Karpas-422 (cell line): ENCODE measurements at regions not wholly inside any gene's neighbourhood (a gene's known extent, or its start where the extent isn't known, plus 50 kb on each side); places are given as distances from the start of the nearest gene placed in this dataset.
A peak's percentile ranks its signal among the peaks of the same experiment; 100 is the strongest.

Source experiments
- DNase-seq: peaks from one replicate; pipeline ENCODE4 v3.0.0-alpha.2; 2015
- H2AFZ ChIP-seq: fragments of 200-600 bp; sonication (generic); 2 replicates; pipeline ENCODE4 v1.6.1; 2014; ENCODE audit warnings: antibody characterized with exemption, low read length, mixed read lengths
- H3K27ac ChIP-seq: fragments of 200-600 bp; sonication (generic); 2 replicates; pipeline ENCODE4 v1.5.1; 2014; ENCODE audit warnings: mild to moderate bottlenecking, low read length, moderate library complexity
- H3K27me3 ChIP-seq: fragments of 200-600 bp; sonication (generic); 2 replicates; pipeline ENCODE4 v1.6.1; 2014; ENCODE audit warnings: low read length, mixed read lengths
- H3K36me3 ChIP-seq: fragments of 200-600 bp; sonication (generic); 2 replicates; pipeline ENCODE4 v1.6.1; 2014; ENCODE audit warnings: low read length, mixed read lengths; ENCODE audit not compliant: insufficient read depth
- H3K4me1 ChIP-seq: fragments of 200-600 bp; sonication (generic); 2 replicates; pipeline ENCODE4 v1.6.1; 2014; ENCODE audit warnings: mild to moderate bottlenecking, low read length, mixed read lengths
- H3K4me2 ChIP-seq: fragments of 200-600 bp; sonication (generic); 2 replicates; pipeline ENCODE4 v1.6.1; 2014; ENCODE audit warnings: low read length, low read depth, mild to moderate bottlenecking; ENCODE audit not compliant: poor library complexity, severe bottlenecking
- H3K4me3 ChIP-seq: fragments of 200-600 bp; sonication (generic); 2 replicates; pipeline ENCODE4 v1.5.1; 2014; ENCODE audit warnings: mild to moderate bottlenecking, antibody characterized with exemption, low read length, mixed read lengths
- H3K79me2 ChIP-seq: fragments of 200-600 bp; sonication (generic); 2 replicates; pipeline ENCODE4 v1.6.1; 2014; ENCODE audit warnings: mild to moderate bottlenecking, low read length, mixed read lengths
- H3K9ac ChIP-seq: fragments of 200-600 bp; sonication (generic); 2 replicates; pipeline ENCODE4 v1.6.0; 2014; ENCODE audit warnings: low read length
- H3K9me2 ChIP-seq: fragments of 200-600 bp; sonication (generic), shearing (Covaris generic); replicated peaks from 2 replicates; pipeline ENCODE4 v1.6.0; 2014; ENCODE audit warnings: mild to moderate bottlenecking, low read length, moderate library complexity; ENCODE audit not compliant: insufficient read depth
- H3K9me3 ChIP-seq: fragments of 300-700, 200-600 bp; sonication (generic); 2 replicates; pipeline ENCODE4 v1.6.1; 2014; ENCODE audit warnings: low read length, mixed read lengths
- H4K20me1 ChIP-seq: fragments of 200-600 bp; sonication (generic); 2 replicates; pipeline ENCODE4 v1.6.1; 2014; ENCODE audit warnings: mild to moderate bottlenecking, antibody characterized with exemption, low read length, low read depth; ENCODE audit not compliant: insufficient read depth

GRCh38 chr7:67711706-67712105 is 715.1 kb downstream of the TYW1 start:
- no peak overlapping the region for H2AFZ ChIP-seq
- no peaks in the 10 kb centered on the region for H4K20me1 ChIP-seq
- no peaks in the 10 kb centered on the region for H3K9me2 ChIP-seq
- H3K27ac ChIP-seq: no peak overlapping the region
- H3K4me3 ChIP-seq: no peak overlapping the region
- no peaks in the 10 kb centered on the region for H3K36me3 ChIP-seq
- no peak for DNase-seq
- no peaks in the 10 kb centered on the region for H3K9me3 ChIP-seq
- no peaks in the 10 kb centered on the region for H3K79me2 ChIP-seq
- no peak overlapping the region for H3K4me2 ChIP-seq
- no peaks in the 10 kb centered on the region; the same call in 1 of the 2 replicates for H3K27me3 ChIP-seq
- no peak overlapping the region for H3K9ac ChIP-seq
- H3K4me1 ChIP-seq: no peaks in the 10 kb centered on the region

- DNase-seq: no peak
- H4K20me1 ChIP-seq: no peaks in the 10 kb centered on the region
- H3K4me3 ChIP-seq: no peak overlapping the region
- no peak overlapping the region for H3K9ac ChIP-seq
- no peaks in the 10 kb centered on the region; the same call in 1 of the 2 replicates for H3K27me3 ChIP-seq
- H3K4me2 ChIP-seq: no peak overlapping the region
- H3K36me3 ChIP-seq: no peaks in the 10 kb centered on the region
- no peaks in the 10 kb centered on the region for H3K79me2 ChIP-seq
- no peak overlapping the region for H3K27ac ChIP-seq
- no peaks in the 10 kb centered on the region for H3K9me3 ChIP-seq
- no peaks in the 10 kb centered on the region for H3K4me1 ChIP-seq
- H3K9me2 ChIP-seq: no peaks in the 10 kb centered on the region
- H2AFZ ChIP-seq: no peak overlapping the region
Observed at GRCh38 chr7:67713451-67714056, 716.9 kb downstream of the TYW1 start.

GRCh38 chr7:67716729-67717128 is 720.1 kb downstream of the TYW1 start:
- DNase-seq: peak; percentile 58
- no peak overlapping the region for H3K4me3 ChIP-seq

GRCh38 chr7:67723591-67723990 is 727.0 kb downstream of the TYW1 start:
- no peaks in the 10 kb centered on the region for H3K9me3 ChIP-seq
- no peak overlapping the region for H3K4me3 ChIP-seq
- no peak overlapping the region for H3K4me2 ChIP-seq
- DNase-seq: no peak
- no peaks in the 10 kb centered on the region for H3K9me2 ChIP-seq
- no peak overlapping the region for H3K9ac ChIP-seq
- H4K20me1 ChIP-seq: no peaks in the 10 kb centered on the region
- no peaks in the 10 kb centered on the region for H3K36me3 ChIP-seq
- no peak overlapping the region for H2AFZ ChIP-seq
- H3K79me2 ChIP-seq: no peaks in the 10 kb centered on the region
- no peak overlapping the region for H3K27ac ChIP-seq
- no peaks in the 10 kb centered on the region for H3K4me1 ChIP-seq
- H3K27me3 ChIP-seq: no peaks in the 10 kb centered on the region

More at GRCh38 chr7:67716729-67717128, 720.1 kb downstream of the TYW1 start:
- Histone ChIP-seq H3K4me1 (no peaks in the 10 kb centered on the region), H3K9me2 (no peaks in the 10 kb centered on the region), H2AFZ (no peak overlapping the region), H3K9ac (no peak overlapping the region), H4K20me1 (no peaks in the 10 kb centered on the region), H3K36me3 (no peaks in the 10 kb centered on the region), H3K27ac (no peak overlapping the region), H3K4me2 (no peak overlapping the region), H3K79me2 (no peaks in the 10 kb centered on the region), H3K9me3 (no peaks in the 10 kb centered on the region), H3K27me3 (no peaks in the 10 kb centered on the region; the same call in 1 of the 2 replicates)

- H3K4me1 ChIP-seq: no peaks in the 10 kb centered on the region
- no peaks in the 10 kb centered on the region for H3K9me3 ChIP-seq
- no peak for DNase-seq
- H3K4me2 ChIP-seq: no peak overlapping the region
- H3K27ac ChIP-seq: no peak overlapping the region
- H2AFZ ChIP-seq: no peak overlapping the region
- H4K20me1 ChIP-seq: no peaks in the 10 kb centered on the region
- H3K27me3 ChIP-seq: no peaks in the 10 kb centered on the region
- no peaks in the 10 kb centered on the region for H3K36me3 ChIP-seq
- H3K9me2 ChIP-seq: no peaks in the 10 kb centered on the region
- H3K4me3 ChIP-seq: no peak overlapping the region
- H3K9ac ChIP-seq: no peak overlapping the region
- H3K79me2 ChIP-seq: no peaks in the 10 kb centered on the region
Observed at GRCh38 chr7:67724435-67724834, 727.8 kb downstream of the TYW1 start.

- Histone ChIP-seq H3K9me2 (no peaks in the 10 kb centered on the region), H4K20me1 (no peaks in the 10 kb centered on the region), H3K4me1 (no peaks in the 10 kb centered on the region), H3K9ac (no peak overlapping the region), H3K4me2 (no peak overlapping the region), H3K36me3 (no peaks in the 10 kb centered on the region), H2AFZ (no peak overlapping the region), H3K4me3 (no peak overlapping the region), H3K27me3 (no peaks in the 10 kb centered on the region), H3K9me3 (no peaks in the 10 kb centered on the region), H3K27ac (no peak overlapping the region), H3K79me2 (no peaks in the 10 kb centered on the region)
- no peak for DNase-seq
Observed at GRCh38 chr7:67724955-67725354, 728.3 kb downstream of the TYW1 start.

GRCh38 chr7:67725423-67725822 is 728.8 kb downstream of the TYW1 start:
- no peak overlapping the region for H2AFZ ChIP-seq
- H3K36me3 ChIP-seq: no peaks in the 10 kb centered on the region
- no peaks in the 10 kb centered on the region for H3K9me2 ChIP-seq
- H3K9me3 ChIP-seq: no peaks in the 10 kb centered on the region
- no peaks in the 10 kb centered on the region for H3K27me3 ChIP-seq
- no peaks in the 10 kb centered on the region for H3K4me1 ChIP-seq
- no peaks in the 10 kb centered on the region for H3K79me2 ChIP-seq
- H3K27ac ChIP-seq: no peak overlapping the region
- H3K4me3 ChIP-seq: no peak overlapping the region
- H4K20me1 ChIP-seq: no peaks in the 10 kb centered on the region
- no peak for DNase-seq
- no peak overlapping the region for H3K4me2 ChIP-seq
- H3K9ac ChIP-seq: no peak overlapping the region

- H4K20me1 ChIP-seq: no peaks in the 10 kb centered on the region
- no peak overlapping the region for H2AFZ ChIP-seq
- no peak overlapping the region for H3K9ac ChIP-seq
- no peak overlapping the region for H3K4me2 ChIP-seq
- no peaks in the 10 kb centered on the region for H3K9me3 ChIP-seq
- H3K9me2 ChIP-seq: no peaks in the 10 kb centered on the region
- H3K36me3 ChIP-seq: no peaks in the 10 kb centered on the region
- no peak overlapping the region for H3K27ac ChIP-seq
- H3K4me3 ChIP-seq: no peak overlapping the region
- H3K79me2 ChIP-seq: no peaks in the 10 kb centered on the region
- H3K4me1 ChIP-seq: no peaks in the 10 kb centered on the region
- no peak for DNase-seq
- no peaks in the 10 kb centered on the region for H3K27me3 ChIP-seq
Observed at GRCh38 chr7:67729771-67730170, 733.1 kb downstream of the TYW1 start.
